Upper lobe of right lung (tissue), 1 donor: ENCODE measurements at regions not wholly inside any gene's neighbourhood (a gene's known extent, or its start where the extent isn't known, plus 50 kb on each side); places are given as distances from the start of the nearest gene placed in this dataset.

Experiments
- ATAC-seq: fragments of 200-7000 bp; cut with Tn5 transposase; one replicate; pipeline ENCODE4 v1.9.1; 2020; ENCODE audit warnings: mild to moderate bottlenecking, moderate library complexity
- DNase-seq: peaks from one replicate; pipeline ENCODE4 v3.0.0-alpha.2; 2020
- H3K27ac ChIP-seq: fragments of 200-600 bp; one replicate; pipeline ENCODE4 v1.8.0; 2022
- H3K27me3 ChIP-seq: fragments of 200-600 bp; one replicate; pipeline ENCODE4 v1.8.0; 2022; ENCODE audit warnings: mild to moderate bottlenecking
- H3K36me3 ChIP-seq: fragments of 200-600 bp; one replicate; pipeline ENCODE4 v1.8.0; 2022
- H3K4me1 ChIP-seq: fragments of 200-600 bp; one replicate; pipeline ENCODE4 v1.8.0; 2022
- H3K4me3 ChIP-seq: fragments of 200-600 bp; one replicate; pipeline ENCODE4 v1.8.0; 2022; ENCODE audit warnings: mild to moderate bottlenecking
- H3K9me3 ChIP-seq: fragments of 200-600 bp; one replicate; pipeline ENCODE4 v1.8.0; 2022
- CTCF ChIP-seq: fragments of 200-600 bp; IDR thresholded peaks from one replicate; pipeline ENCODE4 v1.8.0; 2022; ENCODE audit warnings: antibody characterized with exemption
- intact Hi-C: fragments of 100-400 bp; cut with DNase I; formaldehyde crosslinking; loops from one replicate; pipeline ENCODE4 v1.11.0; 2022
- donor health status: DM: no; HTN: yes; CAD: no; lungs with severe emphysema.

- Histone ChIP-seq H3K4me1 (no peaks in the 10 kb centered on the region), H3K9me3 (peaks cover 26% of the 10 kb centered on the region), H3K36me3 (no peaks in the 10 kb centered on the region), H3K27ac (no peak overlapping the region), H3K4me3 (no peak overlapping the region), H3K27me3 (no peaks in the 10 kb centered on the region)
- DNase-seq: peak; percentile 54
- intact Hi-C loops: no loop called here
- no peak for ATAC-seq
- TF ChIP-seq CTCF: no peak
Observed at GRCh38 chr15:25175789-25176615, 221.2 kb downstream of the SNRPN start.

- Histone ChIP-seq H3K36me3 (no peaks in the 10 kb centered on the region), H3K4me1 (no peaks in the 10 kb centered on the region), H3K9me3 (peaks cover 26% of the 10 kb centered on the region), H3K4me3 (no peak overlapping the region), H3K27me3 (no peaks in the 10 kb centered on the region), H3K27ac (no peak overlapping the region)
- TF ChIP-seq CTCF: no peak
- intact Hi-C loops: no loop called here
- no peak for DNase-seq
- no peak for ATAC-seq
Observed at GRCh38 chr15:25176616-25176923, 221.8 kb downstream of the SNRPN start.

DNA sequence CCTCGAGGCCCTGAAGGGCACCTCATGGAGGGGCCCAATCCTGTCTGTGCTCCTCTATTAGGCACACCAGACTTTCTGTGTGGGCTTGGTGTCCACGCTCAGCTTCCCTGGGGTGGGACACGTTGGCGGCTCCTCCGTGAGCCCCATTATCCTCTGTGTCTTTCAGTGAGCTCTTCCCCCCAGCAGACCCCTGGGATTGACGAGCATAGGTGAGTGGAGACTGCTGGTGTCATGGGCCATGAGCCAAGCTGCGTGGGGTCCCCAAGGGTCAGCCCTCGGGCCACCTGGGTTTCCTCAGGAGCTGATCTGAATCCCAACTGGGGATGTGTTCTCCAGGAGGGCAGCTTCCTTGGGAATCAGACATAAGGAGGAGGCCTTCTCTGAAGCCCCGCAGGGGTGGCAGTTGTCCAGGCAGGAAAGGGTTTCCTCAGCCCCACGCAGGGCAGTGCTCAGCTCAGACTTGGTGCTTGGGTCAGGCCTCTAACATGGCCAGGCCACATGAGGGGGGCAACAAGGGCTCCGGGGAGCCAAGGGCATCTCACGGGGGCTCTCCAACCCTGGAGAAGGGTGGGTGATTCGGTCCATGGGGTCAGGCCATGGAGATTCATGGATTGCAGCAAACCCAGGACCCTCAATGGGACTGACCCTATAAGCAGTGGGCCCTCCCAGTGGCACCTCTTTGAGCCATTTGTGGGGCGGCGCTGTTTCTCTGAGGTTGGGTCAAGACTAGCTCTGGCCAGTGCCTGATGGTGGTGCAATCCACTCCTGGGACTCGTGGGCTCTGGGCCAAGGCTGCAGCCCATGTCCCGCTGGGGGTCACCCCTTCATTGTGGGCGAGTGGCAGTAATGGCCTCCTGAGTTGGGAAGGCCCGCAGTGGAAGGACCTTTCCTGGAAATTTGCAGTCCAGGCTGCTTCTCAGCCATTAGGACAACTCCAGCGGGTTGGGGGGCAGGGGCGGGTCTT, 222.5 kb downstream of the SNRPN start:
- Histone ChIP-seq H3K27me3 (no peaks in the 10 kb centered on the region), H3K9me3 (peaks cover 26% of the 10 kb centered on the region), H3K4me1 (no peaks in the 10 kb centered on the region), H3K27ac (no peak overlapping the region), H3K36me3 (no peaks in the 10 kb centered on the region), H3K4me3 (no peak overlapping the region)
- DNase-seq (peak; percentile 48), ATAC-seq (no peak)
- no peak for TF ChIP-seq CTCF
- intact Hi-C loops: no loop called here

DNA sequence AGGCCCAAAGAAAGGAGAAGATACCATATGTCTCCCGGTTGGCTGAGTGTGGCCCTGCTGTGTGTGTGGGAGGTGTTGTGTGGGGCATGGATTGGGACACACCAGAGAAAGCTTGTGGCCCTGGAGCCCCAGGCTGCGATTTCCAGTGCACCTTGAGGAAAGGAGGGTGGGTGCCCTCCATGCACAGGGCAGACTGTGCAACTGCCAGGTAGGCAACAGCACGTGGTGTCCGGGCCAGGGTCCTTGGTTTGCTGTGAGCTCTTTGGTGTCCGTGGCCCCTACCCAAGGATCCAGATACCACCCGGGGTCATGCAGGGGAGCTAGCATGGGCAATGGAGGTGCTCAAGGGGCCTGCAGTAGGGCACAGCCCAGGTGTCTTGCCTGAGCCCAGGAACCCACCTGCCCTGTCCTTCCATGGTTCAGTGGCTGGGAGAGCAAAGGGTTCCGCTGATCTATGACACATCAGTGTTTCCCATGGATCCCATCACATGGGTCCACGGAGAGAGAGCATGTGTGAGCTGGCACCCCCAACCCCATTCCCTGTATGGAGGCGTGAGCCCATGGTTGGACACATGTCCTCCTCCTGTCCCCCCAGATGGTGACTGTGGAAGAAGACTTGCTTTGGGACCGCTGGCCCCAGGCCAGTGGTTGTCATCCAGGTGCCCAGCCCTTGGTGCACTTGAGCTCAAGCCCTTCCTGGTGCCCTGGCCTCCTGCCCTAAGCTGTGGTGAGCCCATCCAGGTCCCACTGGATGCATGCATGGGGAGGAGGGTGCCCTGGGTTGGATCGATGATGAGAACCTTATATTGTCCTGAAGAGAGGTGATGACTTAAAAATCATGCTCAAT, 223.4 kb downstream of the SNRPN start:
- H3K27me3 ChIP-seq: no peaks in the 10 kb centered on the region
- peaks cover 20% of the 10 kb centered on the region for H3K9me3 ChIP-seq
- H3K4me3 ChIP-seq: no peak overlapping the region
- ATAC-seq (no peak), DNase-seq (peak; percentile 56)
- intact Hi-C loops: no loop called here
- no peaks in the 10 kb centered on the region for H3K36me3 ChIP-seq
- H3K27ac ChIP-seq: no peak overlapping the region
- H3K4me1 ChIP-seq: no peaks in the 10 kb centered on the region
- no peak for TF ChIP-seq CTCF

DNA sequence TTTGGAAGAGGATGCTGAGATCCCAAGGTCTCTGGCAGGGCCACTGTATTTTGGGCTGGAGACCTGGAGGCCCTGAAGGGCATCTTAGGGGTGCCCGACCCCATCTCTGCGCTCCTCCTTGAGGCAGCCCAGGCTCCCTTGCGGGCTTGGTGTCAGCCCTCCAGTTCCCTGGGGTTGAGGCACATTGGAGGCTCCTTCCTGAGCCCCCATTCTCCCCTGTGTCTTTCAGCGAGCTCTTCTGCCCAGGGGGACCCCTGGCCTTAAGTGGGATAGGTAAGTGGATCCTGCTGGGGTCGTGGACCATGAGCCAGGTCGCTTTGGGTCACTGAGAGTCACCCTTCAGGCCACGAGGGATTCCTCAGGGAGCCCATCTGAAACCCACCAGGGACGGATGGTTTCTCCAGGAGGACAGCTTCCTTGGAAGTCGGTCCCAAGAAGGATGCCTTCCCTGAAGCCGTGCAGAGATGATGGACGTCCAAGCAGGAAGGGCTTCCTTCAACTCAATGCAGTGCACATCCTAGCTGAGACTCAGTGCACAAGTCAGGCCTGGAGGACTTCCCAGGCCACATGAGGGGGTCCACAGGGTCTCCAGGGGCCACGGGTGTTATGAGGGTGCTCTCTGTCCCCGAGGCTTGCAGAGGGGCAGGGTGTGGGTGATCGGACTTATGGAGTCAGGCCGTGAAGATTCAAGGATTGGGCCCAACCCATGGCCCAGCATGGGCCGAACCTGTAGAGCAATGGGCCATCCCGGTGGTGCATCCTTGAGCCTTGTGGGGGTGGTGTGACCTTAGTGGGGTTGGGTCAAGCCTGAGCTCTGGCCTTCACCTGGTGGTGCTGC, 224.3 kb downstream of the SNRPN start:
- intact Hi-C loops: no loop called here
- Histone ChIP-seq H3K27ac (no peak overlapping the region), H3K27me3 (no peaks in the 10 kb centered on the region), H3K9me3 (peaks cover 13% of the 10 kb centered on the region), H3K4me3 (no peak overlapping the region), H3K4me1 (no peaks in the 10 kb centered on the region), H3K36me3 (no peaks in the 10 kb centered on the region)
- TF ChIP-seq CTCF: no peak
- DNase-seq: peak; percentile 48
- no peak for ATAC-seq
